HG02623 (cell line): ENCODE measurements at regions not wholly inside any gene's neighbourhood (a gene's known extent, or its start where the extent isn't known, plus 50 kb on each side); places are given as distances from the start of the nearest gene placed in this dataset.
A peak's percentile ranks its signal among the peaks of the same experiment; 100 is the strongest.

Source experiments
- ATAC-seq: cut with Tn5 transposase; IDR thresholded peaks from one replicate; pipeline ENCODE4 v1.9.1; 2021; ENCODE audit warnings: moderate library complexity; ENCODE audit not compliant: unreplicated experiment

DNA sequence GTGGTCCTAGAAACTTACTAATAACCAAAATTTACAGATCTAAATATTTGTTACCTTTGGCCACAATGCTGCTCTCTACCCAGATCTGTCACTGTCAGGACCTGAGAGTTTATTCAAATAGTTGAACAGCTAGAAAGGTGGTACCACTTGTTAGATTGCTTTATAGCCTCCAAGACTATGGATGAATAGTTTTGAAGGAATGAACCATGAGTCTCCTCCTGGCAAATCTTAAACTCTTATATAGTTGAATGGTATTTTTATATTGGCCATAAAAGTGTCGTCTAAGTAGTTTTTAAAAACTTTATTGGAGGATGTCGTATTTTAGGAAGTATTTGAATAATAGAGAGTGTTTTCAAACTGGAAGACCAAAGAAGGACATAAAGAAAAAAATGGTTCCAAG is 178.7 kb downstream of the AHR start:
- no peak for ATAC-seq

DNA sequence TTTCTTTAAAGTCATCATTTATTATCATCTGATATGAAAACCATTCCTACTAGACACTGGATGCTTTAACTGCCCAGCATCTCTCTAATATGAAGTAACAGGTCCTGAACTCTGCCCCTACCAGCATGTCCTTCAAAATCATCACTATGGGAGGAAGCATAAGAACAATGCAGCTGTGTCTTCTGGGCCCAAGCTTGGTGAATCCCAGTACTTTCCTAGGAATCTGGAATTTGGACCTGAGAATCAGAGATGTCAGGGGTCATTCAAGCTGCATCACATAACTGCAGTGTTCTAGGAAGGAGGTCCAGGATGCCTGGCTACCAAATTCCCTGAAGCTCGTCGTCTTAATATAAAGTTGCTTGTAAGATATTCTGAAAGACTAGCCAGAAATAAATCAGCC is 182.7 kb downstream of the AHR start:
- ATAC-seq, result no peak

DNA sequence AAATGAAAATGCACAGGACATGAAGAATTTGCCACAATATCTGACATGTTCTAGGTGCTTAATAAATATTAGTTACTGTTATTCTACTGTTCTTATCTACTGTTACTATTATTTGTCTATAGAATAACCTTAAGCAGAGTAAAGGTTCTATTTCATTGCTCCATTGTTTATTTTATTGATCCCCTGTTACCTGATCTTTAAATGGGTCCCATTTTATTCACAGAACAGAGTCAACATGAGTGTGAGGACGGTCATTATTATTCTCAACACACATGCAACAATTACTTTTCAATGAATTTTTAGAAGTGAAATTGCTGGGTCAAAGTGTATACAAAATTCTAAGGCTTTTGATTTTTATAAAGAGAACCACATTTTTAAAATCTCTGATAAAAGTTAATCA is 186.9 kb downstream of the AHR start:
- no peak for ATAC-seq

DNA sequence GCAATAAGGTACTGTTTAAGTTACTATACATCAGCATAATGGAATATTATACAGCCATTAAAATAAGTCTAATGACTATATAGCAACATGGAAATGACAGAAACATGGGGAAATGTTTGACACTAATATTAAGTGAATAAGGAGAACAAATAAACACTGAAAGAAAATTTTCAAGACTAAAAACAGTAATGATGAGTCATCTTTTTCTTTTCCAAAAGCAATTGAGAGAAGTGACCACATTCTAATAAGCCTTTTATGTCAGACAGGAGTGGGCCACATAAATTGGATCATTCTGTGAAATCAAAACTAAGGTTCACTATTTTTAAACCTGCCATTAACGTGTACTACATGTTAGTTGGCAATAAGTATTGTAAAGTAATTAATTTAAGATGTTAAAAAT is 187.5 kb downstream of the AHR start:
- no peak for ATAC-seq

DNA sequence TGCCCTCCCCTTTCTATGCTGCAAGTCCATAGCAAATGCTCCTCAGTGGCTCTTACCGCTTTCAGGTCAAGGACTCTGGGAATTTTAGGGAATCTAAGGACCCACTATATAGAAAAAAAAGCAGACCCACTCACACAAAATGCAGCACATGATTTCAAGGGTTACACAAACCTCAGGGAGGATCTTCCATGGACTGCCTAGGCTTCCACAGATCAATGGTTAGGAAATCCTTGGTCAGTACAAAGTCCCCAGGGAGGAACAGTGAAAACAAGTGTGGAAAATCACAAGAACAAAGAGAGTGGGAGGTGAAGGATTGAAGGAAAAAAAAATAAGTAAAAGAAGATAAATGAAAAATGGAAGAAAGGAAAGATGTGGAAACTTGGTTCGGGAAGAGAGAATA is 188.4 kb downstream of the AHR start:
- no peak for ATAC-seq

DNA sequence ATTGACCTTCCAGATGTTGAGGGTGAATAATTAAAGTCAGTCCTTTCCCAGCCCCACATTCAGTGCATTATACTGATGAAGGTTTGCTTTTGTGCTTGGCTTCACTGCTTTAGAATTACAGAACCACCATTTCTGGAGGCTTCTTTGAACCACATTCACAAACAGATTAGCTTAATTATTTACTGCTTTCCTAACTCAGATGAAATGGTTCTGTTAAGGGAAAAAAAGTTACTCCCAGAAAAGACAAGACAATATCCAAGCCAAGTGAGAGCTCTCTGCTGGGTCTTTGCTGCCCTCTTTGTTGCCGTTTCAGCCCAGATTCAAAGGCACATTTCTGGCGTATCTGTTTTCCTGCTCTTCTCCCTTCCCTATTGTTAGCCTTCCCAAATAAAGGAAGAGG is 188.9 kb downstream of the AHR start:
- no peak for ATAC-seq

DNA sequence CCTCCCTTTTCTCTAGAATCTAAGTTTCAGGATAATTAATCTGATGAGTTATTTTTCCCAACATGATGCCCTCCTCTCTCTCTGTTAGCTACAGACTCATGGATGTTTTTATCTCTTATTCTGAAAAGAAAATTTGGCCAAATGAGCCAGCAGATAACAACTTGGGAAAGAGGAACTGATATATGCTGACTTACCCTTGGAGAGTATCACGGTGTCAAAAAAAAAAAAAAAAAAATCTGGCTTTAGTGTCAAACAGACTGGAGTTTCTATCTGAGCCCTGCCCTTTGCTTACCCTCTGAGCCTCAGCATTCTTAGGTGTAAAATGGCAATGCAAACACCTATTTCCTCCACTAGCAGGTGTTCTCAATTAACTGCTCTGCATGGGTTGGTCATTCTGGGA is 190.4 kb downstream of the AHR start:
- no peak for ATAC-seq

DNA sequence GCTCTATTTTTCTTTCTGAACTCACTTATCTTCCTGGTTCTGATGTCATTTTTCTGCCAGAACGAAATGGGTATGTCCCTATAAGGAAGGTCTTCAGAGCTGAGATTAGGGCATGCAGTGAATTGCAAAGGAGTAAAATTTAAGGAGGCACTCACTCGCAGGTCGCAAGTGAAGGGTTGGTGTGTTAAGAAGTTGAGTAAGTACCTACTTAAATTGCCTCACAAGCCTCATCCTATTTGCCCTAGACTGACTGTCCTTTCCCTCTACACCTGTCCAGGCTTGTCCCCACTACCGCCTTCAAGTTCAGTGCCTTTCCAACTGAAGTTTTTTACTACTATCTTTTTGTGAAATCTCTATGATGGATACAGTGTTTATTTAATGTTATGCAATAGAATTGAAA is 191.5 kb downstream of the AHR start:
- no peak for ATAC-seq

DNA sequence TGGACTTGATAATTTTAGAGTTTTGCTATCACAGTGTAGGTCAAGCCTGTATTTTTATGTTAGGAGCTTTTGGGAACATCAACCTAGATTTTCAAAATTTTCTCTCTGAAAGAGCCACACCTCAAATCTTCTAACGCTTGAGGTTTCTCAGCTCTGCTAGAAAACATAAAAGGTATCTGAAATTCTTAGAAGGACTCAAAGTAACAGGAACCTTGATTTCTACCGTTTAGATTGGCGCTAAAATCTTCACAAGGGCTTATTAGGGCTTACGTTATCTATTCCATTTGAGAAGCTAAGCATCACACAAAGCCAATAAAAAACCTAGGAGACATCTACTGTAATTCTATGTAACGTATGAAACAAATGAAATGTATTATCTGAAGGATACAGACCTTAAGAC is 192.4 kb downstream of the AHR start:
- no peak for ATAC-seq

DNA sequence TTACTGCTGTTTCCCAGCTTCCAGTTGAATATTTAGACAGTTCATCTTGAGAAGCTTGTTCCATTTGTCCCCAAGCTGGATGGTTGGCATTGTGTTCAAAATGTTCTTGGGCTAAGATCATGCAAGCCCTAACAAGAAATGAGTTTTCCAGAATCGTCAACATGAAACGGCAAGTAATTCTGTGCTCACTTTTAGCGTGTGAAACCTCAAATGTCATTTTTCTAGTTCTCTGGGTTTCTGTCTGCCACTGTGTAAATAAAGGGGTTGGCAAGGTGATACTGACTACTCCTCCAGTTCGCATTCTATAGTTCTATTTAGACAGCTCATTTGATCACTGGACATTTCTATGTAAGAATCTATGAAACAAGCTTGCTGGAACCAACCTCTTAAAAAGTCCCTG is 194.0 kb downstream of the AHR start:
- ATAC-seq, result no peak

DNA sequence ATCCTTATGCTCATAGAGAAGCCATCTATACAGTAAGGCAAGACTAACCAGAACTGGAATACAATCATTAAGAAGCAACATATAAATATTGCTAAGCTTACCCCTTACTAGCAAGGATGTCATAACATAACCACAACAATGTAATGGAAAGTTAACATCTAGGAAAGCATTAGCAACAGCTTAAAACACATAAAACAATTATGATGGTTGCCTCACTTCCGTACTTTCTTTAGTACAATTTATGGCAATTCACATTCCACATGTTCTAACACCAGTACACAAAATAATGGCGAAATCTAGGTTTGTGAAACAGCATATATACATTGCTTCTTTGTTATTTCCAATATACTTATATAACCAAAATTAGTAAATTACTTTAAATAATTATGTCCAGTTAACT is 195.0 kb downstream of the AHR start:
- no peak for ATAC-seq

DNA sequence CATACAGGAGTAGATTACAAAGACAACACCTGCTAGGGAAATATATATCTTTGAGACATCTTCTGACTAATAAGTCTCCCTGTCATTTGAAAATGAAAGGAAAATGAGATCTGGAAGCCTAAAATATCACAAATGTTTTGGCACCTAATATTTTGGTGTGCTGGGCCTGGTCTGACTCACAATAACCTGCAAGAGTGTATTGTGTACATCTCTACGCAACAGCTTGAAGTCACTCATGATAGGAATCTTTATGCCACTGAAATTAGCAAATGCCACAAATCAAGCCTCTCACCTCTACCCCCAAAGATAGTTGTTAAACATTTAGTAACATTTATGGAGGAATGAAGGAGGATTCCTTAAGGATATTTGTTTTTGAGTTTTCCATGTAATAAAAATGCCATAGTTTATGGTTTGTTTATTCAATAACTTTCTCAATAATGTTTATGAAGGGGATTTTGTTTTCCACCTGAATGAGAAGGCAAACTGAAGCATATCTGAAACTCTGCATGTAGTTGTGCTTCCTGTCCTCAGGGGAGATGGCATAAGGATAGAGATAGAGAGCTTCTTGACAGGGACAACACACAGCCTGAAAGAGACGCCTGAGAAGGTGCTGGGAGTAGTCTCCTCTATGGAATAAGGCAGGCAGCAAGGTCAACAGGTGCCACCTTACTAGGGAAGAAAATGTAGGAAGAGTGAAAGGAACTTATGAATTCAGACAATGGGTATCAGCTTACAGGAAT is 197.4 kb downstream of the AHR start:
- peak; percentile 43 for ATAC-seq

DNA sequence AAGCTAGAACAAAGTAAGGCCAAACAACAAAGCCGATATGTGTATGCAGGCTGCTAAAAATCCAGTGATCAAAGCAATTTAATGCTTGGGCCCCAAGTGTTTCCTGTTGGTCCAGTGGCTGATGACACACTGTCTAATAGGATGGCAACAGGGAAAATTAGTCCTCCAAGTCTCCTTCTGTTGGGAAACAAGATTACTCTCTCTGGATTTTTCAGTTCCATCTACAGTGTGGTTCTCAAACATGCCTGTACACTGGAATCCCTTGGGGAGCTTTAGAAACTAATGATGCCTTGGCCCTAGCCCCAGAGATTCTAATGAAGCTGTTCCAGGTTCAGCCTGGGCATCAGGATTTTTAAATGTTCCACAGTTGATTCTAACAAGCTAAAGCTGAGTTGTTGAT is 198.7 kb downstream of the AHR start:
- no peak for ATAC-seq

DNA sequence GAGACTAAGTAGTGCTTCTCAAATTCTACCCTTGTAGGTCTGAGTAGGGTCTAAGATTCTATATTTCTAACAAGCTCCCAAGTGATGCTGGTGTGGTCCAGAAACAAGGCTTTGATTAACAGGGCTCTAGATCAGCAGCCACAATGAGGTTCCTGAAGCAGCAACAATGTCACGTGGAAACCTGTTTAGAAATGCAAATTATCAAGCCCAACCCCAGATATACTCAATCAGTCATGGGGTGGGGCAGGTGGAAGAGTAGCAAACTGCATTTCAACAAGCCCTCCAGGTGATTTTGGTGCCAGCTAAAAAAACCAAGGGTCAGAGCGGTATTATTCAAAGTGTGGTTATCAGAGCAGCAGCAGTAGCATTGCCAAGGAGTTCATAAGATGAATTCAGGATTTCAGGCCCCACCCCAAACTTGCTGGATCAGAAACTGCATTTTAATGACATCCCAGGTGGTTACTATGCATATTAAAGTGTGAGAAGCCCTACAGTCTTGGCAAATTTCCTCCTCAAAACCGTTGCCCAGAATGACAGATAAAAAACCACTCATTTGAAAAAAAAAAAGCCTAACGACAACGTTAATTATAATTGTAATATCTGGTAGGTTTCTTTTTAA is 199.2 kb downstream of the AHR start:
- ATAC-seq, result no peak

DNA sequence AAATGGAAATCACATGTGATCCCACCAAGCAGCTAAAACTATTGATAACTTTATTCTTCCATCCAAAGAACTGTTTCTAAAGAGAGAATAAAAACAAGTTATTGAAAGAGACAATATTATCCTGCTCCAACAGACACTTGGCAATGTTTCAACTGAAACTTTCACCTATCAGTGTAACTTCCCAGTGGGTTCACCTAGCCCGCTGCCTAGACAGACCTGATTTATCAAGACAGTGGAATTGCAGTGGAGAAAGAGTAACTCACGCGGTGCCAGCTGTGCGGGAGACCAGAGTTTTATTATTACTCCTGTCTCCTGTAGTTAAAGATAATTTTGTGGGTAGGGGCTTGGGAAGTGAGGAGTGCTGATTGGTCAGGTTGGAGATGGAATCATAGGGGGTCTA is 199.8 kb downstream of the AHR start:
- ATAC-seq, result no peak

DNA sequence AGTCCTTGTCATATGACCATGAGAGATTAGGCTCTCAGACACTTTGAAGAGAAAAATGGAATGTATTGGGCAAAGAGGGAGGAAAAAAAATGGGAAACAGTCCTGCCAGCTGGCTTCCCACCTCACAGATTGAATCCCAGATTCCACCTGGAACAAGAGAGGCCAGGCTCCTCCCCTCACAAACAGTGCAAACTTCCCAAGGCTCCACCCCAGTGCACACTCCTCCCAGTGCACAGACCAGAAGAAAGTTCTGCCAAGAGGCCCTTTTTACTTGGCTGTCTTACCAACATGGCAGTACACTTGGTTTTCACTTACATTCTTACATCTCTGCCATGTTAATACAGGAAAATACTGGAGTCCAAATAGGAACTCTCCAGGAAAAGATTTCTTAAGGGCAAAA is 202.3 kb downstream of the AHR start:
- ATAC-seq, result no peak

DNA sequence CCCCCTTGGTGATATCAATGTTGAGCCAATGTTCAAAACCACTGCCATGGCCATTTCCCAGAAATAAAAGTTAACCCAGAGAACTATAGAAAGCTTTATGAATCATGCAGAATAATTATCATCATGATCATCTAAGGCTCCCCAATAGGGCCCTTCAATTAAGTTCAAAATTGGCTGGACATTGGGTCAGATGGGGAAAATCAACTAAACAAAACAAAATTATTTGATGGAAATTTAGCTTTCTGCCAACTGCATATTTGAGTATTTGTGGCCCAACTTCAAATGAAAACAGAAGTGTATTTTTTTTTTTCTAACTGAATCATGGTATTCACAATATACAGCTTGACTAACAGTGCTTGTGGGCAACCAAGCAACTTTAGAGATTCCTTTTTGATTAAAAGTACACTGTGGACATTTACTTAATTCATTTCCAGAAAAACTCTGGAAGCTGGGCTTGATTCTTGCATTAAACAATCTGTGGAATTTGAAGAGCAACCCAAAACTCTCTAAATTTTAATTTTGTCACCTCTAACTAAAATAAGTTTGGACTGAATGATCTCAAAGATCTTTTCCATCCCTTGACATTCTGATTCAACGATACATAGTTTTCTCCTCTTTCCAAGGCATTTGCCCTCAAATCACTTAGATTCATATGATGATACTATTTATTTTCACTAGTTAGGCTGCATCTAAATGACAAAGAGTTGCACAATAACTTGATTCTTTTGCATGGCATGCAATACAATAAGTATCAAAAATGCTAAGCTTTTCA is 203.2 kb downstream of the AHR start:
- no peak for ATAC-seq

DNA sequence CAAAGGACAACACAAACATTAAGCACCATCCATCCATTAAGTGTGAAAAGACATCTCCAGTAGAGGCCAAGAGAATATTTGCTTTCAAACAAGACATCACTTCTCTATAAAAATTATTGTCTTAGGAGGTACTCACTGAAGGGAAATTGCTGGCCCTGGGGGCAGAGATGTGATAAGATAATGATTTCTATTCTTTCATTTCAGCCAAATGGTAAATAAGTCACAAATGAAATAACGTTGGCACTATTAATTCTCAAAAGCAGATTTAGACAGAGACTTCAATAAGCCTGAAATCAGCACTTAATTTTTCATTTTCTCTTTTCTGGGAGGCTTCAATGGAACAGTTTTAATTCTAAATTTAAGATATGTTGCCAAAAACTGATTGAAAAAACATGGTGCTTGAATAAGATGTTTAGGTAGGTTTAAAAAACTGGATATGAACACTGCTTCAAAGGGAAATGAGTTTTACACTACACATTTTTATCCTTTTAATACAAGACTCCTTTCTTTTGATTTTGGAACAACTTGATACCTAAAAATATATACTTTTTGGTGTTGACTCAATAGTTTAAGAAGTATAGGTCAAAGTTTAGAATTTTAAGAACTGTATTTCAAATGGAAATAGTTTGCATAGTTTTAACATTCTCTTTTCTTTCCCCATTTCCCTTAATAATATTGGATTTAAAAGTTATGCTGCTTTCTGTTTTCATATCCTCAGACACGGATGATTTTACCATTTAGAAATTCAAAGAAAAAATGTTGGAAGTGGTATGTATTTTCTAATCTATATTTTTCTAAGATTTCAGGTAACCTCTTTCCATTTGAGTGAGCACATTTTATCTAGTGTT is 204.0 kb downstream of the AHR start:
- ATAC-seq, result no peak

DNA sequence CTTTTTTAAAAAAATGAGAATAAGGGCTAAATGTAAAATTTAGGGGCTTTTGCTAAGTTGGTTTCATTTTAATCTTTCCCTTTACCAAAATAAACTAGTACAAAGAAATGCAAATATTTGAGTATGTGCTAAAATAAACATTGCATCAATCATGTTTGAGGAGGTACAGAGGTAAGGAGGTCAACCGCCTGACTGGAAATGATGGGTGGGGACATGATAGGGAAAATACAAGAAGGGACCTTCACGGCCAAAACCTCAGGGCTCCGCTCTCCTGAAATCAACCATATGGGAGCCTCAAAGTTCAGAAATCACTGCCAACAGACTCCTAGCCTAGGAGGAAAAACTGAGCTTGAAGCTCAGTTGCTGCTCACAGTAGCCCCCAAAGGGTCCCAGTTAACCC is 207.6 kb downstream of the AHR start:
- peak; percentile 89 for ATAC-seq

DNA sequence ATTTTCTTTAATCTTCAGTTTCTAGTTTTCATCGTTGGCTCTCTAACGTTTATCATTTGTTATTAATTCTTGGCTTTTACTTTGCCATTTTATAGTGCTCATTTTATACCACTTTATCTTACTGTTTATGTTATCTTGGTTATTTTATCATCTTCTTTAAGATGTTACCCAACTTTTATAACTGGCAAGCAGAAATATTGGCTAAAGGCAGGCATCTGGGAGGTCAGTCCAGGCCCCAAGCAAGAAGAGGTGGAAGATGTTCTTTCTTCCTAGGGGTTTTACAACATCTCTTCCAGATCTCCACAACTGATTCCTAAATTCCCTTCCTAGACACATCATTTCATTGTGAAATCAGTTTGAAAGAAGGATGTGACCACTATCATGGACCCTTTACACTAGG is 208.1 kb downstream of the AHR start:
- no peak for ATAC-seq

DNA sequence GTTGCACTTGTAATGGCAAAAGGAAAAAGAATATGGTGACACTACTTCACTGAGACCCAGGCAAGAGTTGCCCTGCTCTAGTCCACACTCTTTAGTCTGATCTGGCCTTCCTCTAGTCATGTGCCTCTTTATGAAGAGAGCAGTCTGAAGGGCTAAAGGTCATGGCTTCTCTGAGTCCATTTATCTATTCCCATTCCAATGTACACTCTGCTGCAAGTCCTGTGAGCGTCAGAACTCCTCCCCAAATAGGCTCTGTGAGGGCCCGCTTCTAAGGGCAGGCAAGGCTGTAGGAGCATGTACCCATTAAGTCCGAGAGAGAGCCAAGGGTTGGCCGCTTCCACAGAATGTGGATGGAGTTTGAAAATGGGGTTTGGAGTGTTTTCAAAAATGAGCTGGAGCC is 209.3 kb downstream of the AHR start:
- ATAC-seq, result no peak
